ENCODE measurements at regions not wholly inside any gene's neighbourhood (a gene's known extent, or its start where the extent isn't known, plus 50 kb on each side); places are given as distances from the start of the nearest gene placed in this dataset.

DNA sequence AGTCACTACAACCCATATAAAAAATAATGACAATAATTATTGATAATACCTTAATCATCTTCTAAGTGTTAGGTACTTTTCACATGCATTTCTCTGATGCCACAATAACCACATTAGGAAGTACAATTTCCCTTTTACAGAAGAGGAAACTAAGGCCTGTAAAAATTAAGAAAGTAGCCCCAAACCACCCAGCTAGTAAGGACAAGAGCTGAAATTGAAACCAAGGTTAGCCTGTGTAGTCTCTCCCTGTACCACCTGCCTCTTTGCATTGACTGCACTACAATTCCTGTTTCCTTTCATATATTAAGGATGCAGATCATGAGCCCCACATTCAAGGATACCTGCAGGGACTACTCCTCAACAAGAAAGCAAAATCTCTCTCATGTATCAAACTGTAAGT lies 288.8 kb downstream of the GPATCH2 start:
- H3K27me3 ChIP-seq: no peaks in the 10 kb centered on the region
- H3K27ac ChIP-seq: no peak overlapping the region
- in situ Hi-C loops (cut with MboI; ENCODE audit: low pct_ligation_motif_present in 1 of 4, low pct_unique_long_range_greater_than_20kb in 1 of 4, low sequenced_read_pairs in 3 of 4): no loop called here
- no peak overlapping the region for H3K4me3 ChIP-seq
- intact Hi-C loops (cut with DNase I; ENCODE audit: low total_unique reads): no loop called here
- H3K9me3 ChIP-seq: no peaks in the 10 kb centered on the region
- no peaks in the 10 kb centered on the region for H3K4me1 ChIP-seq
- TF ChIP-seq, protein P1, sequence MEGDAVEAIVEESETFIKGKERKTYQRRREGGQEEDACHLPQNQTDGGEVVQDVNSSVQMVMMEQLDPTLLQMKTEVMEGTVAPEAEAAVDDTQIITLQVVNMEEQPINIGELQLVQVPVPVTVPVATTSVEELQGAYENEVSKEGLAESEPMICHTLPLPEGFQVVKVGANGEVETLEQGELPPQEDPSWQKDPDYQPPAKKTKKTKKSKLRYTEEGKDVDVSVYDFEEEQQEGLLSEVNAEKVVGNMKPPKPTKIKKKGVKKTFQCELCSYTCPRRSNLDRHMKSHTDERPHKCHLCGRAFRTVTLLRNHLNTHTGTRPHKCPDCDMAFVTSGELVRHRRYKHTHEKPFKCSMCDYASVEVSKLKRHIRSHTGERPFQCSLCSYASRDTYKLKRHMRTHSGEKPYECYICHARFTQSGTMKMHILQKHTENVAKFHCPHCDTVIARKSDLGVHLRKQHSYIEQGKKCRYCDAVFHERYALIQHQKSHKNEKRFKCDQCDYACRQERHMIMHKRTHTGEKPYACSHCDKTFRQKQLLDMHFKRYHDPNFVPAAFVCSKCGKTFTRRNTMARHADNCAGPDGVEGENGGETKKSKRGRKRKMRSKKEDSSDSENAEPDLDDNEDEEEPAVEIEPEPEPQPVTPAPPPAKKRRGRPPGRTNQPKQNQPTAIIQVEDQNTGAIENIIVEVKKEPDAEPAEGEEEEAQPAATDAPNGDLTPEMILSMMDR (IDR thresholded peaks at IDR 0.05): no peak
- TF ChIP-seq EP300 (IDR thresholded peaks at IDR 0.05; ENCODE audit: low read depth) (no peak), POLR2AphosphoS5 (IDR thresholded peaks at IDR 0.05) (no peak), POLR2A (IDR thresholded peaks at IDR 0.05) (no peak)
- H3K36me3 ChIP-seq: no peaks in the 10 kb centered on the region
- no peak for DNase-seq

DNA sequence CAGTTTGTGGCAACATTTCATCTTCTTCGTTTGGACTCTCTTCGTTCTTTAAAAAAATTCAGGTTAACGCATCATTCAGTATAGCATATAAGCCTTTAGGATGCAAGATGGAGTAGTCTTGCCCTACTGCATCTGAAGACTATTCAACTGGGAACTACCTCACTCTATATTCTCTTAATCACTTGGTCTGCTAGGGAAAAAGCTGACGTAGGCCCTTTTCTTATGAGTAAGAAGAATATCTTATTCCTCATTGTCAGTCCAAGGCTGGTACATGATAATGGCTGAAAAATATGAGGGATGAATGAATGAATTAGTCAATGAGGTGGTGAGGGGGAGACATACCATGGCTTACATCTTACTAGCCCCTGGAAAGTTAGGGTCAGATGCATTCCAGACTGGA lies 294.2 kb downstream of the GPATCH2 start:
- Histone ChIP-seq H3K4me1 (no peaks in the 10 kb centered on the region), H3K27ac (no peak overlapping the region), H3K27me3 (no peaks in the 10 kb centered on the region), H3K4me3 (no peak overlapping the region), H3K36me3 (no peaks in the 10 kb centered on the region), H3K9me3 (no peaks in the 10 kb centered on the region)
- TF ChIP-seq POLR2A (IDR thresholded peaks at IDR 0.05) (no peak), EP300 (IDR thresholded peaks at IDR 0.05; ENCODE audit: low read depth) (no peak), POLR2AphosphoS5 (IDR thresholded peaks at IDR 0.05) (no peak)
- TF ChIP-seq, protein P1 (IDR thresholded peaks at IDR 0.05): no peak
- no peak for DNase-seq
- in situ Hi-C loops (cut with MboI; ENCODE audit: low pct_ligation_motif_present in 1 of 4, low pct_unique_long_range_greater_than_20kb in 1 of 4, low sequenced_read_pairs in 3 of 4) (no loop called here), intact Hi-C loops (cut with DNase I; ENCODE audit: low total_unique reads) (no loop called here)
- WGBS, 2 donors (ENCODE audit: low coverage in 1 of 2): 92 to 97% methylated on average over 4 of the region's 4 CpGs

DNA sequence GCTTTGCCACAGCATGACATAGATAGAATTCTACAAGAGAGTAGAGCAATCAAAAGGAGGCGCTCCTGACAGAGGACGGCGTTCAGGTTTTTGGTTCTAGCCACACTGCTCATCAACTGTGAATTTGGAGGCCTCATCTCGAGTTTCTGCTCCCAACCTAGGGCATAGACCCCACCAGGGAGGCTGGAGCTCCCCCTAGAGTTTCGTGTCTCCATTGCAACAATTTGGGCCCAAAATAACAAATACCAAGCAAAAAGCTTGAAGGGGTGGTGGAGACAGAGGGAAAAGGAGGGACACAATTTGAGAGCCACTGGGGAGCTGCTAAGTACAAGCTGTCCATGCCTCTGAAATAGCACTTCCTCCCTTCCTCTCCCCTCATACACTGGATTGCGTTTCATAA lies 297.0 kb downstream of the GPATCH2 start:
- H3K27me3 ChIP-seq: no peaks in the 10 kb centered on the region
- in situ Hi-C loops (cut with MboI; ENCODE audit: low pct_ligation_motif_present in 1 of 4, low pct_unique_long_range_greater_than_20kb in 1 of 4, low sequenced_read_pairs in 3 of 4) (no loop called here), intact Hi-C loops (cut with DNase I; ENCODE audit: low total_unique reads) (no loop called here)
- no peaks in the 10 kb centered on the region for H3K36me3 ChIP-seq
- peak; percentile 9 for DNase-seq
- H3K4me3 ChIP-seq: no peak overlapping the region
- H3K9me3 ChIP-seq: no peaks in the 10 kb centered on the region
- no peaks in the 10 kb centered on the region for H3K4me1 ChIP-seq
- no peak overlapping the region for H3K27ac ChIP-seq
- no peak for TF ChIP-seq EP300 (IDR thresholded peaks at IDR 0.05; ENCODE audit: low read depth)
- TF ChIP-seq, protein P1 (IDR thresholded peaks at IDR 0.05): peak in 4 of 5 experiments; percentile 16 to 35 (median 26)
- WGBS, 2 donors (ENCODE audit: low coverage in 1 of 2): 59% methylated on average over 6 of the region's 6 CpGs; no CpG with 5 or more reads in 1 of the 2 donors

DNA sequence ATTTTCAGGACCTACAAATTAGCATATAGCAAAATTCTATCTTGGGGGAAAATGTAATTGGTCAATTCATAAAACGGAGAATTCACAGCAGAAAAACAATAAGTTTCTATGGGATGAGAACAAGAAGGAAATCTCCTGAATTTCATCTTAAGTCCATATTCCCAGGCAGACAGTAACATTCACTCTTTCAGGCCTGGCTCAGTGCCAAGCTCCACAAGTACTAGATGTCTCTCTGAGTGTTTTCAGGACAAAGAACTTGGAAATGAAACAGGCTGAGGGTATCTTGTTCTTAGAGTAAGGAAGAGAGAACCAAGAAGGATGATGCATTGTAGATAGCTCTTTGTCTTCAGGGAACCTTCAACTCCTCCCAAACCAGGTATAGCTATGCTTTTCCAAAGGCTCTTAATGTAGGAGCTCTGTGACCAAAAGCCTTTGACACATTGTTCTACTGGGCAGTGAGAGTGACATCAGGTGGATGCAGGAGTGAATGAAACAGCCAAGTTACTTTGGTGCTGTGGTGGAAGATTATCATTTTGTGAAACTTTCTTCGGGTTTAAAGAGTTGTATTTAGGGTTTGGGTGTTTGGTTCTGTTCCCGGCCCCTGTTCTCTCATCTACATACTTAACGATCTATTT lies 298.3 kb downstream of the GPATCH2 start:
- no peak for DNase-seq
- 77 to 98% methylated on average over 4 of the region's 4 CpGs for WGBS, 2 donors (ENCODE audit: low coverage in 1 of 2)
- H3K27ac ChIP-seq: no peak overlapping the region
- no peak overlapping the region for H3K4me3 ChIP-seq
- H3K9me3 ChIP-seq: no peaks in the 10 kb centered on the region
- TF ChIP-seq POLR2AphosphoS5 (IDR thresholded peaks at IDR 0.05) (no peak), EP300 (IDR thresholded peaks at IDR 0.05; ENCODE audit: low read depth) (no peak), POLR2A (IDR thresholded peaks at IDR 0.05) (no peak)
- TF ChIP-seq, protein P1 (IDR thresholded peaks at IDR 0.05): no peak
- H3K27me3 ChIP-seq: no peaks in the 10 kb centered on the region
- H3K4me1 ChIP-seq: no peaks in the 10 kb centered on the region
- intact Hi-C loops (cut with DNase I; ENCODE audit: low total_unique reads): no loop called here
- in situ Hi-C loops (cut with MboI; ENCODE audit: low pct_ligation_motif_present in 1 of 4, low pct_unique_long_range_greater_than_20kb in 1 of 4, low sequenced_read_pairs in 3 of 4): no loop called here
- no peaks in the 10 kb centered on the region for H3K36me3 ChIP-seq
